ENCODE measurements at regions not wholly inside any gene's neighbourhood (a gene's known extent, or its start where the extent isn't known, plus 50 kb on each side); places are given as distances from the start of the nearest gene placed in this dataset.
"Not testable (repeated sequence)": the region's sequence is repeated elsewhere in the genome, so short reads cannot be mapped to it uniquely, and the experiment has no call there.

DNA sequence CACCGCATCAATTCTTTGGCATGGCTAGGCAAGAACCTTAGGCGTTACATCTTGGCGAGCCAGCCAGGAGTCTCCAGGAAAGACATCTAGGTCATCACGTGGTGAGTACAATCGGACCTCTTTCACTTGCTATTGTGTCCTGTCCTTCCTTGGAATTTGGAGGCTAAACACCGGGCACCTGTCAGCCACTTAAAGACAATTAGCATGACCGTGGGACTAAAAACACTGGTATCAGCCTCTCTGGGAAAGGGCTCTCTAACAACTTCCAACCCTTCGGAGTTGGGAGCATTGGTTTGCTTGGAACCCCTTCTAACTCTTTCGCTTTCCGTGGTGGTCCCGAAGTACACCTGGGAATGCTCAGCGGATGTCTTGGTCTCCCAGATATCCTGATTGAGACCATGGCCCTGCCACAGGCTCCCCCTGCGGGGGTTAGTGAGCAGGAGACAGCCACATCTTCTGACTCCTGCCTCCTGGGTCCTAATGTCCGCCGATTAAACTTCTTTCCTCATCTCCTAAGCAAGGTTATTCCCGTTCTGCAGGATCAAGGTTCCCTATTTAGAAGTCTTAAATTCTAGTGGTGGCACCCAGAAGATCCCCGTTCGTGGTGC, 971.7 kb downstream of the FSCB start:
- DNase-seq, result no peak

DNA sequence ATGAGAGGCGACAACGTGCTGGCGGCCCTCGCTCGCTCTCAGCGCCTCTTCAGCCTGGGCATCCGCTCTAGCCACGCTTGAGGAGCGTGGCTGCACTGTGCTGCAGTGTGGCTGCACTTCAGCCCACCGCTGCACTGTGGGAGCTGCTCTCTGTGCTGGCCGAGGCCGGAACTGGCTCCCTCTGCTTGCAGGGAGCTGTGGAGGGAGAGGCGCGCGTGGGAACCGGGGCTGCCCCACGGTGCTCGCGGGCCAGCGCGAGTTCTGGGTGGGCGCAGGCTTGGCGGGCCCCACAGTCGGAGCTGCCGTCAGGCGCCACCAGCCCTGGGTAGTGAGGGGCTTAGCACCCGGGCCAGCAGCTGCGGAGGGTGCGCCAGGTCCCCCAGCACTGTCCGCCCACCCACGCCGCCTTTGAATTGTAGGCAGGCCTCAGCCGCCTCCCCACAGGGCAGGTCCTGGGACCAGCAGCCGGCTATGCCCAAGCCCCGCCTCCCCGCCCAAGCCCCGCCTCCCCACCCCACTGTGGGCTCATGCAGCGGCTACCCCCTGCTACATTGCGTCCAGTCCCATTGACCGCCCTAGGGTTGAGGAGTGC, 974.2 kb downstream of the FSCB start:
- DNase-seq, result no peak

DNA sequence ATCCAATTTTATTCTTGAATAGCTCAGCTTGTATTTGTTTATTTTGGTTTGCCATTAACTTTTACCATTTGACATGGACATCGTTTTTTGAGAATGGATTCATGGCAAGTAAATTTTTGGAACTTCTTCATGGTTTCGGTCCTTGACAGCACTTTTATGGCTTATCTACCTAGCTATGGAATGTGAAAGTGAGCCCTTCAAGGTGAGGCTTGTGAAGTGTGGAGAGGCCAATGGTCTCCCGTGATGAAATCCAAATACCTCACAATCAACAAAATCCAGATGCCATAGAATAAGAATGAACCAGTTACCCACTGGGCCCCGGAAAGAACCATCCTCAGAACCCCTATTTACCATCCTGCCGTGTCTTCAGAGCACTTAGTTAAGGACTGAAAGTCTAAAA, 978.8 kb downstream of the FSCB start:
- no peak for DNase-seq

DNA sequence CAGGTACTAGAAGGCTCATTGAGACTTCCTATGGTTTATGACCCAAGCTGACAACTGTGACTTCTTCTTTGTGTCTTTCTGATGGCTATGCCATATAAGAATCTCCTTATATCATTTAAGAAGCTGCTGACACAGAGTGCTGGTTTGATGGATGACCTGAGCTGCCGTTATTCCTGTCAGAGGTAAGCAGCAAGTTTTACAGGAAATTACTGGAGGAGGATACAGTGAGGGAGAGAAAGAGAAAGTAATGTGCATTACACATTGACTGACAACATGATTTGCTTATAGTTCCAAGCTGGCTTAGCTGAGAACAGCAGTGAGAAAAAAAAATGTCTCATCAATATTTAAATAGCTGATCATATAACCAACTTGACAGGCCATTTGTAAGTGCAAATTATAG, 981.4 kb downstream of the FSCB start:
- DNase-seq, result no peak

DNA sequence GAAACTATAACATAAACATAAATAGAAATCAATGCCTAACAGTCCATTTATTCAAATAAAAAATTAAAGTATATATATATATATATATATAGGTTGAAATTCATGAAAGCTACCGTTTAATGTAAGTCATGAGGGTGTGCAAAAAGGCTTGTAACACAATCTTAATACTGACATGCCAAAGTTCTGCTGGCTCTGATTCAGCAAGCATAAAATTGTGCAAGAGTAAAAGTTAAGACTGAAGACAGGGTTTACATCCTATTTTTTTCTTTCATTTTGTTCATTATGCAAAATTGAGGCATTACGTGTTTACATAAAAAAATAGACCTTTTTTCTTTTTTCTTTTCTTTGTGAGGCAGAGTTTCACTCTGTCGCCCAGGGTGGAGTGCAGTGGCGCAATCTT, 984.2 kb downstream of the FSCB start:
- no peak for DNase-seq

DNA sequence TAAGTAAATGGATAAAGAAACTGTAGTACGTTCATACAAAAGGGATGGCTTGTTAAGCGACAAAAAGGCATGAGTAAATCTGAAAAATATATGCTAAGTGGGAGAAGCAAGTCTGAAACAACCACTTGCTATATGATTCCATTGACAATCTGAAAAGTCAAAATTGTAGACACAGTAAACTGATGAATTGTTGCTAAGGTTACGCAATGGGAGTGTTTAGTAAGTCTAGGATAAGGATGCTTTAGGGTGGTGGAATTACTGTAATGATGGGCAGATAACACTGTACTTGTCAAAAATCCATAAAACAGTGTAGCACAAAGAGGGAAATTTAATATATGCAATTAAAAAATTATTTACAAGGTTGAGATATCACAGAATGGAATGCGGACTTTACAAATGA, 984.9 kb downstream of the FSCB start:
- no peak for DNase-seq

DNA sequence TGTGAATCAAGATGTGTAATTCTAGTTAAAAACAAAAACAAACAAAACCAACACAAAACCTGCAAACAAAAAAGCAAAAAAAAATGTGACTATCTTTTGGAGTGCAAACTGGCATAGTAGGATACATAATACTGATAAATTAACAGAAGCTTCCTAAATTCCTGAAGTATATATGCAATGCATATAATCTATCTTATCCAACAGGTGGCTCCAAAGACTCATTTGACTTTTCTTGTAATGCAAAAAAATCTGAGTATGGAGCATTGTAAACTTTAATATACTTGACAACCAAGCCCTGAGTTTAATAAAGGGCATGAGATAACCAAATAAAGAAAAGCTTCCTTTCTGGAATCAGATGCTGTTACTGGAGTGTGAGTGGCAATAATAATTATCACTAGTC, 1003.6 kb downstream of the FSCB start:
- no peak for DNase-seq

DNA sequence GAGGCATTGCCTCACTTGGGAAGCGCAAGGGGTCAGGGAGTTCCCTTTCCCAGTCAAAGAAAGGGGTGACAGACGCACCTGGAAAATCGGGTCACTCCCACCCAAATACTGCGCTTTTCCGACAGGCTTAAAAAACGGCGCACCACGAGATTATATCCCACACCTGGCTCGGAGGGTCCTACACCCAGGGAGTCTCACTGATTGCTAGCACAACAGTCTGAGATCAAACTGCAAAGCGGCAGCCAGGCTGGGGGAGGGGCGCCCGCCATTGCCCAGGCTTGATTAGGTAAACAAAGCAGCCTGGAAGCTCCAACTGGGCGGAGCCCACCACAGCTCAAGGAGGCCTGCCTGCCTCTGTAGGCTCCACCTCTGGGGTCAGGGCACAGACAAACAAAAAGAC, 1014.7 kb downstream of the FSCB start:
- not testable (repeated sequence) for DNase-seq

DNA sequence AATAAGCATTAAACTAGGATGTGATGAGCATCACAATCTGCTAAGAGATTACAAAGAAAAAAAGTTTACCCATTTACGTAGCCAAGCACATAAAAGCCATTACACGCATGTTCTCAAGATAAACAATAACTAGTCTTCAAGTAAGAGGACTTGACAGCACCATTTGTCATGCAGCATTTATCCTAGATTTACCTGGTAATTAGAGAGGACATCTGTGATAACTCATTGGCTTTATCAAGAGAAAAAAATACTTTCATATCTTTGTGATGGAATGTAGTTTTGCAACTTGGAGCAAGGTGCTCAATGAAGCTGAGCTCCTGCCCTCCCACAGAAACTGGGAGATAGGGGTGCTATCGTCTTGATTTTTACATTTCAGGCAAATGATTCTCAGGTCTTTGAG, 1023.7 kb downstream of the FSCB start:
- no peak for DNase-seq

DNA sequence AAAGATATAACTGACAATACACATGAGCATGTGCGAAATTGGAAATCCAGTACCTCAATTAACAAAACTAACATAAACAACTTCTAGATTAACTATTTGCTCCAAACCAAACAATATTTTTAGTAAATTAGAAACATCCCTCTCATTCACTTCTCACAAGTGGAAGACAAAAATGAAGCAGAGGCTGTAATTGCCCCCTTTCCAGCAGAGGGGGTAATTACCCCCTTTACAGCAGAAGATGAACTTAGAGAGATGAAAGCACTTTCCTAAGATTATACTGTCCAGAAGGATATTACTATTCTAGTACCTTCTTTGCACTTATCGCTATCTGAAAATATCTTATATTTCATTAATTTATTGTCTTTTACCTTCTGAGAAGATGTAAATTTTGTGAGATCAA, 1025.2 kb downstream of the FSCB start:
- no peak for DNase-seq

DNA sequence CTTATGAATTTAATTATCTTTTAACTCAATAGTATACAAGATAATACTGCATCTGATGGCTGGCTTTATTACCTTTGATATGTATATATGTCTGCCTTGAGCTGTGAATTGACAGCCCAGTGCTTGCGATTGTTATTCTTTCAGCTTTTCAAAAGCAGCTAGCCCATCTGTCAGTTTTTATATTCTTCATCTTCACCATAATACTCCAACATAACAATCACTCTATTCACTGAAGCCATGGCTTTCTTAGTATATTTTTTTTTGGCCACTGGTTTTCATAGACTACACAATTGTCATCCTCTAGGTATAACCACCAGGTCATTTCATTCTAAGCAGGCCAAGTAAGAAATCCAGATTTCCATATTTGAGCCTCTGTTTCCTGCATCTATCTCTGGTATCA, 1026.1 kb downstream of the FSCB start:
- DNase-seq, result no peak

DNA sequence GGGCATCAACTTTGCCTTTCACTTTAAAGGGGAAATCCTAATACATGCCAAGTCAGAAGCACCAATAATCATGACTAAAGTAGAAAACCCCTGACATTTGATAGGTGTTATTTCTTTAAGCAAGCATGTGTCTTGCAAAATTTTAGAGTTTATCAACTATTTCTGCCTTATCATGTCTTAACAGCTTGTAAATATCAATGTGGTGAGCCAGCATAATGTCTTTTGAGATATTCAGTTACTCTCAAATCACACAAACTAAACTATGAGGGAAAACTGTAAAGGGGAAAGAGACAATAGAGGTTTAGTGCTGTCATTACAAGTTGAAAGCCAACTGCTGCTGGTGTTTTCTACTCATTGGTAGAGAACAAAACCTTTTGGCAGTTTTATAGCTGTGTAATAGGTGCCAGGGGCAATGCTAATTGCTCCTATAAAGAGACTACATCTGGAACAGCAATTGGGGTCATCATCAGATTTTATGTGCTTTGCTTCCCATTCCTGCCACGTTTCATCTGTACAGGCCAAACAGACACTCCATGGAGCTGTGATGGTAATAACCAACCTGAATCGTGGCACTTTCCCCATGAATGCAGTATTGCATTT, 1027.4 kb downstream of the FSCB start:
- DNase-seq, result no peak

DNA sequence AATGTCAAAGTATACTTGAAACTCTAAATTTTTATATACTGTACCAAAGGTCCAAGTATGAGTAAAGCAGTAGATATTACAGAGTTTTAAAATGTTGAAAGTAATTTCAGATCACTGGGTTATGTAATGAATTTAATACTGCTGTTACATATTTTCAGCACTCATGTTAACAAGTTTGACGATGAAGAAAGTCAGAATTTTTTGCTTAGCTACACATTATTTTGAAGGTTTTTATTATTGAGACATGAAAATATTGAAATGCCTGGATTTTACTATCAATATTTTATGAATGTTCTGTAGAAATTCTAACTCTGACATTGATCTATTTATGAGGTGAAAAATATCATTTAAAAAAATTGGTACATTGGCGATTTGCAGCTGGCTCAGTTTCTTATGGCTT, 1030.3 kb downstream of the FSCB start:
- no peak for DNase-seq

DNA sequence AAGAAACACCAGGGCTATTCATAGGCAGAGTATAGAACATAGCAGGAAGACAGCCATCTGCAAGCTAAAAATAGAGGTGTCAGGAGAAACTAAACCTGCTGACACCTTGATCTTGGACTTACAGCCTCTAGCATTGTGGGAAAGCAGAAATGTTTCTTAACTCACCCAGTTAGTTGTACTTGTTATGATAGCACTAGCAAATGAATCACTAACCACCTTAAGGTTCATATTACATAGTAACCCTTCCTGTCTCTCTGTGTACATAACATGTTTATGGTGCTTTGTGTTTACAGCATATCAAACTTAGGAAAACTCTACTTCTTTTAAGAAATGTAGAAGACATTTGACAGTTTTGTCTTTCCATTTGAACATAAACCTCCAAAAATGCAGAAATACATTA, 1031.3 kb downstream of the FSCB start:
- DNase-seq, result no peak

DNA sequence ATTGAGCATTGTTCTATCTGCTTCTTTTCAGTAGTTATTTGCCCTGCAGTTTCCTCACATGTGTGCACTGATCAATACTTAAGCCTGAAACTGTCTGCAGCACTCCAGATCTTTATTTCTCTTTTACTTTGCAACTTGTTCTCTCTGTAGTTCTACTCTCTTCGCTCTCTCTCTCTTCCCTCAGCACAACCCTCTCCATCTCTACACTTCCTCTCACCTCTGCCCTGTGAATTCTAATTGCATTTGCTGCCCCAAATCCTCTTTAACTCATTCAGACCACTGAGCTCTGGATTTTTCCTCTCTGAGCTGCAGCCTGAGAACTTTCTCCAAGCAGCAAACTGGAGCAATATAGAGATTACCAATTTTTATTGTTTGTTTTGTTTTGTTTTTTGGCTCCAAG, 1035.5 kb downstream of the FSCB start:
- DNase-seq, result no peak

DNA sequence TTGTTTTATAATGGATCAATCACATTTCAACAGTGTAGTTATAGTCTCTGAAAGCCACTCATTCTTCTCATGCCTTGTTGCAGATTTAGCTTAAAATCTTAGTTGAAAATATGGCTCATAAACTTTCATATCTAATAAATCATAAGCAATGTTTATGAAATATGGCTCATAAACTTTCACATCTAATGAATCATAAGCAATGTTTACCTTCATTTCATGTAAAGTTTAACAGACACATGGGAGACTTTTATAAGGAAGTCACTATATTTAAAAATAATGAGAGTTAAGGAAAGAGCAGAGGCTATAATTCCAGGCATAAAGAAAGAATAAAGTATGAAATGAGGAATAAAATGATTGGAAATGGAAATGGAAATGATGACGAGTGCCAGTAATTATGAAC, 1042.1 kb downstream of the FSCB start:
- DNase-seq, result no peak

DNA sequence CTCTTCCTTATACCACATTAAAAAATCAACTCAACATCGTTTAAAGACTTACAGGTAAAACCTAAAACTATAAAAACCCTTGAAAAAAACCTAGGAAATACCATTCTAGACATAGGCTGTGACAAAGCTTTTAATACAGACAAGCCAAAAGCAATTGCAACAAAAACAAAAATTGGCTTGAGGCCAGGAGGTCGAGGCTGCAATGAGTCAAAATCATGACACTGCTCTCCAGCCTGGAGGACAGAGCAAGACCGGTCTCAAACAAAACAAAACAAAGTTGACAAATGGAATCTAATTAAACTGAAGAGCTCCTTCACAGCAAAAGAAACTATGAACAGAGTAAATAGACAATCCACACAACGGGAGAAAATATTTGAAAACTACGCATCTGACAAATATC, 1057.8 kb downstream of the FSCB start:
- DNase-seq, result no peak

DNA sequence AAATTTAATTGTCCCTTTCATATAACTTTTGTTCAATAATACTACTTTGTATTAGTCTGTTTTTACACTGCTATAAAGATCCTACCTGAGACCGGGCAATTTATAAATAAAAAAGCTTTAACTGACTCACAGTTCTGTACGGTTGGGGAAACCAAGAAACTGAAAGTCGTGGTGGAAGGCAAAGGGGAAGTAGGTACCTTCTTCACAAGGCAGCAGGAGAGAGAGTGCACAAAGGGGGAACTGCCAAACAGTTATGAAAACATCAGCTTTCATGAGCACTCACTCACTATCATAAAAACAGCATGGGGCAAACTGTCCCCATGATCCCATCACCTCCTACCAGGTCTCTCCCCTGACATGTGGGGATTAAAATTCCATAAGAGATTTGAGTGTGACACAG, 1069.0 kb downstream of the FSCB start:
- no peak for DNase-seq

DNA sequence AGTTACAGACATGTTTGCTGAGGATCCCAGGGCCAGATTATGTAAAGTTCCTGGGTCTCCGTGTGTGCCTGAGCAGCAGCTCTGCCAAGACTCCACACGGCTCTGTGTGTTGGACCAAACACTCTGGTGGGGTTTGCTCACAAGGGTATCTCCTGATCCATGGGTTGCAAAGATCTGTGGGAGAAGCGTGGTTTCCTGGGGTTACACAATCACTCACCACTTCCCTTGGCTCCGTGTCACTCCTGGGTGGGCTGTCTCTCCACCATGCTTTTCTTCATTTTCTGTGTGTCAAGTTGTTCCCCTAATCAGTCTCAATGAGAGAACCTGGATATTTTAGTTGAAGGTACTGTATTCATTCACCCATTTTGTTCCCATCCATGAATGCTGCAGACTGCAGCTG, 1088.8 kb downstream of the FSCB start:
- DNase-seq, result no peak

DNA sequence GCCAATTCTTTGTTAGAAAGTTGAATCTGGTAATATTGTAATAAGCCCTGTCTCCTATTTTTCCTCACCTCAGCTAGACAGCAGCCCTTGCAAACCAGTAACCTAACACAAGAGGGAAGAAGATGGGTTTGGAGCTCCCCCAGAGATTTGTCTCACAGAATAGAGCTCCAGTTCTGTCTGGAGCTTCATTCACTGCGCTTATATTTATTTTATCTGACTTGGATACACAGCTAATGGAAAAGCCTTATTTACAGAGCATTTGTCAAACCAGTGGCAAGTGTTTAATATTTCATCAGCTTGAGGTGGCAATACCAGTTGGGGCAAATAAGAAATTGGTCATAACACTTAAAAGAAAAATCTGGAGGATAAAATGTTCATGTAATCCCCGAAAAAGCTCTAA, 1094.0 kb downstream of the FSCB start:
- DNase-seq, result no peak

DNA sequence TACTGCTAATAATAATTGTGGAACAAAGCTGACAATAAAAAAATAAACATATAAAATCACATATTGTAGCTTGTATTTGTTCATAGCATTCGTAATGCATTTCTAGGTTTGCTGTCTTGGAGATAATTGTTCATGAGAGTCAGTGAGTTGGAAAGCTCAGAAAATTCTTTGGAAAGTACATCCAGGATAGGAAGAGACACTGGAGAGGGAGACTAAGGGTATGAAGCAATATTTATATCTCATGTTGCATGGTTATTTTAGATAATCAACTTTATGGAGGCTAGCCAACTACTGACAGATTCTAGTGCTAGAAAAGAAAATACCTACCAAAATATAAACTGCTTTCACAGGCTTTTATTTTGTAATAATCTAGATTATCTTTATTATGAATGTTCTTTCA, 1095.2 kb downstream of the FSCB start:
- DNase-seq, result no peak

DNA sequence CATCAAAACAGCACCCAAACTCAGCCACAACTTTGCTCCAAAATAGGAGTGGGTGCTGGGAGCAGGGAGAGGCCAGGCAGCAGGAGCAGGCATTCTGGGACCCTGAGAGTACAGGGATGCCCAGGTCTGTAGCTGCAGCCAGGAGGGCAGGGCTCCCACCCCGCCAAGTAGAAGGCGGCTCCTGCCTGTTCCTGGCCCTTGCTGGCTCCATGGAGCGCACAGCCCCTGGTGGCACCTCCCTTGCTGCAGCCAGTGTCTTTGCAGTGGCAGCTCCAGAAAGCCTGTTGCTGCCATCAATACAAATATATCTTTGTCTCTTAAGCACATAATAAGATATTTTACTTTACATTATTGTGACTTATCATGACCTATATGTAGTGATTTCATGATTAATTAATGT, 1096.5 kb downstream of the FSCB start:
- no peak for DNase-seq

DNA sequence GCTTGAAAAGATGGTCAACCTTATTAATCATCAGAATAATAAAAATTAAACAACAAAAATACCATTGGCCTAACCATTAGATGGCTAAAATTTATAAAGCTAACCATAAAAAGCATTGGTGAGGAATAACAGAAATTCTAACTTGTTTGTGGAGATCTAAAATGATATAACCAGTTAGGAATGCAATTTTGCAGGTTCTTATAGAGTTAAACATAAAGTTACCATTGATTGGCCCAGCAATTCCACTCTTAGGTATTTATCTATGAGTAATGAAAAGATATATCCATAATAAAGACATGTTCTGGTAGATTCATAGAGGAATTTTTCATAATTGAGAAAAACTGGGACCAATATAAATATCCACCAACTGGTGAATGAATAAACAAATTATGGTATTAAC, 1098.6 kb downstream of the FSCB start:
- peak; percentile 5 for DNase-seq

DNA sequence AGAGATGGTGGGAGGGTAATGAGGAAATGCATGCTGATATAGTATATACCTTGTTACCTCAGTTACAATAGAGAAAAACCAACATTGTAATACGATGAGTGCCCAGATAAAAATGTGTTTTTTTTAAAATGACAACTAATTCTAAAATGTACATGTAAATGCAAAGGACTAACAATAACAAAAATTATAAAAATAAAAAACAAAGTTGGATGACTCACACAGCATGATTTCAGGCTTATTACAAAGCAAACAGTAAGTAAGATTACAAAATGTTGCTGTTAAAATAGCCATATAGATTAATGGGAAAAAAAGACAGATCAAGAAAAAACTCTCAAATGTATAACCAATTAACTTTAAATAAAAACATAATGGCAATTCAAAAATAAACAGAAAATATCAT, 1099.4 kb downstream of the FSCB start:
- peak; percentile 27 for DNase-seq

DNA sequence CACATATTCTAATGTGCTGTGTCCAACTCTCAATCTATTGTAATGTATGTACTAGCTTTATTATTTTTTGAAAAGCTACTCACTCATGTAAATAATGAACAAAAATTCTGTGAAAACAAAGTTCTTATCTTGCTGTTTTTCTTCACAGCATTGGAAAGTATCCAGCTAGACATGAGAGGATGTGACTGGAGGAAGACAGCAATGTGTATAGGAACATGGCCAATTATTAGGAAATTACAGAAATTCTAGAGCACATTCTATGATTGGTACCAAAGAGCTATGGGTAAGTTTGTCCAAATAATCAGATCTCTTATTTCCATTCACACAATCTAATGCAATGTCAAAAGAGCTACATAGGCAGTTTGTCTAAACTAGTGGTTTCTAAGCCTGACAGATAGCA, 1100.2 kb downstream of the FSCB start:
- peak; percentile 1 for DNase-seq
